ELR (cell line): ENCODE measurements at regions not wholly inside any gene's neighbourhood (a gene's known extent, or its start where the extent isn't known, plus 50 kb on each side); places are given as distances from the start of the nearest gene placed in this dataset.
"Not testable (repeated sequence)": the region's sequence is repeated elsewhere in the genome, so short reads cannot be mapped to it uniquely, and the experiment has no call there.

ENCODE experiments used
- DNase-seq: peaks from one replicate; pipeline ENCODE4 v3.0.0-alpha.2; 2015; ENCODE audit warnings: low read depth

DNA sequence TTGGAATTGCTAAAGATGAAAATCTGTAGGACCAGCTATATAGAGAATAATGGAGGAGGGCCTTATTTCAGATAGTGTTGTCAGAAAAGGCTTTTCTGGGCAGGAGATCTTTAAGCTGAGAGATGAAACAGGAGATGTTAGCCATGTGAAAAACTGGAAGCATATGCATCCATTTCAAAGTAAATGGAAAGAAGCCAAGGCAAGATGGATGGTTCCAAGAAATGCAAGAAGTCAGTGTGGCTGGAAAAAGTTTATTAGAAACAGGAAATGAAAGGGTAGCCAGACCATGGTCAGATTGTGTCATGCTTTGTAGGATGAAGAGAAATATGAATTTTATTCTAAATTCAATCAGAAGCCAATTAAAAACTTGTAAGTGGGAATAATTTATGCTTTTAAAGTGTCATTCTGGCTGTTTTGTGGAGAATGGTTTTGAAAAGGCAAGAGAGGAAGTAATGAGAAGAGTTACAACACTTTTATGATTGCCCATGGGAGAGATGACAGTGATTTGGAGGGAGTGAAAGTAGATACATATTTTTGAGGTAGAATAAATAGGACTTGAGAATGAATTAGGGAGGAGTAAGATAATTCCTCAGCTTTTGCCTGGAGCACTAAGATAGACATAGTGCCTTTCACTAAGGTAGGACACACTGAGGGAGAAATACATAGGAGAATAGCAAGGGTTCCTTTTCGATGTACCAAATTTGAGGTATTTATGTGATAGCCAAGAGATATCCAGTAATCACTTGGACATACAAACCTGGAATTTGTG lies 620.1 kb downstream of the HTR1B start:
- no peak for DNase-seq

DNA sequence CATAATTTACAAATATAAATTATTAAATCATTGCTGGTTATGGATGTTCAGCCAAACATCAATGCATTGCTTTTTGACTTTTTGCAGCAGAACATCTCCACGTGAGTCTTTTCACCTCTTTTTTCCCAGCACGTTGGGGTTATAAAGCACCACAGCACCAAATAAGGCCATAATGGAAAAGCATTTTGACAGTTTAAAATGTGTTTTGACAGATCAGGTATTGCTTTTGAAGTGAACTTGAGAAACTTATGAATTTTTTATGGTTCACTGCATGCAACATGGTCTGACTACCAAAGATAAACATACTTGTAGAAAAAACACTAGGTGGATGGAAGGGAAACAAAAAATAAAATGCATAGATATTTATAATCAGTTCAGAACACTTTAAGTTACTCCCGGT lies 622.4 kb downstream of the HTR1B start:
- DNase-seq = no peak

DNA sequence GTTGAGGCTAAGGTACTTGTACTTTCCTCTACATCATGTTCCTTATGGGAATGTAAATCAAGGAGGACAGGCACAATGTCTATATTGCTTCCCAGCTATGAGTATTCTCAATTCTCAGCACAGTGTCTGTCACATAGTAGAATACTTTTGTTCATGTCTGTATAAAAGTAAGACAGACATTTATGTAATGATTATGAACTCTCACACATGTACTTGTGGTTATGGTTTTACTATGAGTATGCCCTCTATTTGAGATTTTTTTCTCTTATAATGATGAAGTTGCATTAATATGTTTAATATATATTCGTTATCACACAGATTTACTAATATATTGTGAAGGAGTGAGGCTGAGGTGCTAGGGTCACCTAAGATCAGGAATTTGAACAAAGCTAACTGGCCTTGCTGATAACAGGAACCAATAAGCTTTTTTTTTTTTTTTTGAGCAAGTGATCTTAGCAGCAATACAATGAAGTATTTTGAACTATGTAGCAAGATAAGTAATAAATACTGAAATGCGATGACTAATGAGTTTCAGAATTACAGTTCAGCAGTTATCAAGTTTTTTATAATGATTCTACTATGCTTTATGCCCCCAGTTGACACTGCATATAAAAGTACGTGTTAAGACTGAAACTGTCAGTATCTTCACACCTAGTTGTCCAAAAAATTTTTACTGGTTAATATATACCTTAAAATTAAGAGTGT lies 623.1 kb downstream of the HTR1B start:
- no peak for DNase-seq

DNA sequence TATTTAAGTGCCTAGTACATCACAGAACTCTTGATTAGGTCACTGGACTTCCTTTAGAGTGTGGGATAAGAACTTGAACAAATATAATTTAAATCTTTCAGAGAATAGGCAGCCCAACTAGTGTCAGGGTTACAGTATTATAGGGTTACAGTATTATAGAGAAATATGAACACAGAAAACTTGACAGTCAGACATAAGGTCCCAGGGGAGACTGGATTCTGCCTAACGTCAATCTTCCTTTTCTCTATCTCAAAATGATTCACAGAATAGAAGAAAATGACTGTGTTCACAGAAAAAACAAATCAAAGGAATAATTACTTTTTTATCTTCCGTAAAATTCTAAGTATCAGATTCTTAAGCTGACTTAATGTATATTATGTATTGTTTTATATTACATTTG lies 623.8 kb downstream of the HTR1B start:
- DNase-seq = no peak

DNA sequence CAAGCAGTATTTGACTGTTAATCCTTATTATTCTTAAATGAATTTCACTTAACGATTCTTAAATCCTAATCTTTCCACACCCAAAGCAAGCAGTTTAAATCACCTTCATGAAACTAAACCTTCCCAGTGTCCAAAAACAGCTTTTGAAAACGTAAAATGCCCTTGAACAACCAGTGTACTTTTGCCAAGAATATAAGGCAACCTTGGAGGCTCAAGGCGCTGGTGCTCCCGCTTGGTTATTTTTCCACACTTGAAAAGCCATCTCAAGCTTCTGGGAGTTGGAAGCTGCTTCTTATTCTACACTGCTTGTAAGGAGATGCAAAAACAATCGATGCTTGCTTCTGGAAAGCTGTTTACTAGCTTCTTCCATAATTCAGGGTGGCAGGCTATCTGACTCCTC lies 625.7 kb downstream of the HTR1B start:
- no peak for DNase-seq

DNA sequence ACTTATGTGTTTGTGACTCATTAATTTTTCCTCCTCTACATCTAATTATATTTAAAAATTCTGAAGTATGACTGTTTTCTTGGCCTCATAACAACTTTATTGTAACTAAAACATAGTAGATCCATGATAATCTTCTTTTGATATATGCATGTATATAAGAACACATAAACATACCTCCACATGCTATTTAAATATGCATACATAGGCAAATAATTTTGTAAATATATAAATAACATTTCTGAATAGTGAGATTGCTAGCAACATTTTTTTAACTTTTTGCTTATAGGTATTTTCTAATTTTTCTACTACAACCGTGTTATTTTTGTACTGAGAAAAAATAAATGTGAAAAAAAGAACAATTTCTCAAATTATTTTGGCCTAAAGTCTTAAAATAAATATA lies 627.6 kb downstream of the HTR1B start:
- no peak for DNase-seq

DNA sequence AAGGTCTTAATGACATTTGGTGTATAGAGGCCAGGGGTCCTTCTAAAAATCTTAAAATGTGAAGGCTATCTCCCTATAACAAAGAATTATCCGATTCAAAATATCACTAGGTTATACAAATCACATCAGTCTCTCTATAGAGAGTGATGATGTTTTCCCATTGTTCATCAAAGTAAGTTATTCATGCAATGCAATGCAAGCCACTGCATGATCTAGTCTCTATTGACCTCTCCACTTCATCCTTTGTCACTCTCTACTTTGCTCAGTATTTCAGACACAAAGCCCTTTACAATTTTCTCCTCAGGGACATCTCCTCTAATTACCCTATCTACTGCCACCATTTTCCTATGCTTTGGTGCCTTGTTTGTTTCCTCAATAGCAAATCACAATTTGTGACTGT lies 628.0 kb downstream of the HTR1B start:
- no peak for DNase-seq

DNA sequence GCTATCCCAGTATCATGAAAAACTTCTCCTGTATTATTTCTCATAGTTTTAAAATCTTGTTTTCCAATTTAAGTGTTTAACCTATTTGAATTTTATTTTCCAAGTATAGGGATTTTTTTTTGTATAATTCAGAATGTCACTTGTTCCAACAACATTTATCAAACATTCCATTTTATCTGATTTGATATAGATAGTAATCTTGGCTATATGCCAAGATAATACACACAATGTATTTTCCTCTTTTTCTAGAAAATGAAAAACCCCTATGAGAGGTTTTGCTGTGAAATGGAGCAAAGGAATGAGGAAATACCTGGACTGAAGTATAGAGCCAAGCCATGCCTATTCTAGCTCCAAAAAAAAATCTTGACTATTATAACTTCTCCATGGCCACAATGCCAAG lies 628.9 kb downstream of the HTR1B start:
- DNase-seq = no peak

DNA sequence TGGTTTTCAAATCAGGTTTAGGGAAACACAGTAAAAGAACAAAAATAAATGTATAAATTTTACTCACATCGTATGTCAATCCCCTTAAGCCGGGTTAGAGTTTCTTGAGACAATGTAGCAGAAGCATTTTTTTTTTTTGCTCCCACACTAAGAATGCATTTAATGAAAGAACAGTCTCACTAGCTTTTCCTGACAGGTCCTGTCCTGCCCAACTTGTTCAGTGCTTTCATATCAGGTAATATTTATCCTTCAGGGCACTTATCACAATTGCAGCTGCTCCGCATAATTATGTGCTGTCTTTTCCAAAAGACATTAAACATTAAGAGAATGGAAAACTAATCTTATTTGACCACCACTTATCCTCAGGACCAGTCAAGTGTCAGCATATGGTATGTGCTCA lies 632.0 kb downstream of the HTR1B start:
- DNase-seq = no peak

DNA sequence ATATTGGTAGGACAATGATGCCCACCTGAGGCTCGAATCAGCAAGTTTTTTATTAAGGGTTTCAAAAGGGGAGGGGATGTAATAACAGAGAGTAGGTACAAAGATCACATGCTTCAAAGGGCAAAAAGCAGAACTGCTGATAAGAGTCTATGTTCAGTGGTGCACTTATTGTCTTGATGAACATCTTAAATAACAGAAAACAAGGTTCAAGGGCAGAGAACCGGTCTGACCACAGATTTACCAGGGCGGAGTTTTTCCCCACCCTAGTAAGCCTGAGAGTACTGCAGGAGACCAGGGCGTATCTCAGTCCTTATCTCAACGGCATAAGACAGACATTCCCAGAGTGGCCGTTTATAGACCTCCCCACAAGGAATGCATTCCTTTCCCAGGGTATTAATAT lies 639.7 kb downstream of the HTR1B start:
- not testable (repeated sequence) for DNase-seq

DNA sequence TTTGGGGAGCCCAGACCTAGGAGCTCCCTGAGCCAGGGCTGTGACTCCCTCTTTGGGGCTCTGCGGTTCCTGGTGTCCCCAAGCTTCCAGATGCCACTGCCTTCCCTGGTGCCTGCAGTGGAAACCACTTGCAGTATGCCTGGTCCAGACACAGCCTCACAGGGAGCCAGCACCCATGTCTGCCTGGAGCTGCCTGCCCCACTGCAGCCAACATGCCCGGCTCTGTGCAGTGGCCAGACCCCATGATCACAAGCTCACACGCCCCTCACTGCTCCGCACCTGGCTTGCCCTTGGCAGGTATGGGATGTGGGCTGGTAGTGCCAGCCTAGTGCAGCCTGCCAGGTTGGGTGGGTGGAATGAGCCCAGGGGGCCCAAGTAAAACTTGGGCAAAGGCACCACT lies 644.8 kb downstream of the HTR1B start:
- no peak for DNase-seq

DNA sequence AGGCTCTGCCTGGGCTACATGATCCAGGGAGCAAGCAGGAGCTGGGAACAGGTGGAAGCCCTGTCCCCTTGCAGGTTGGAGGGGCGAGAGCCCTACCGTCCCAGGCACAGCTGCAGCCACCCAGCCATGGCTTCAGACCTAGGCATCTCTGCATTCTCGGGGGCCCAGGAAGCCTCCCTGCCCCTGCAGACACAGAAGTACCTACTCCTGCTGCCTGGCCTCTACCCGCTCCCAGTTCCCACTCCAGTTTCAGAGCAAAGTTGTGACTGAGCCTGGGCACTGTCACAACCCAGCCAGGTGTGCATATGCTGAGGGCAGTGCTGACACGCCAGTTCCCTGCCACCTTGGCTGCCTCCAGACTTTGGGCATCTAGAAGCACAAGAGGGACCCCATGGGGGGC lies 645.9 kb downstream of the HTR1B start:
- no peak for DNase-seq

DNA sequence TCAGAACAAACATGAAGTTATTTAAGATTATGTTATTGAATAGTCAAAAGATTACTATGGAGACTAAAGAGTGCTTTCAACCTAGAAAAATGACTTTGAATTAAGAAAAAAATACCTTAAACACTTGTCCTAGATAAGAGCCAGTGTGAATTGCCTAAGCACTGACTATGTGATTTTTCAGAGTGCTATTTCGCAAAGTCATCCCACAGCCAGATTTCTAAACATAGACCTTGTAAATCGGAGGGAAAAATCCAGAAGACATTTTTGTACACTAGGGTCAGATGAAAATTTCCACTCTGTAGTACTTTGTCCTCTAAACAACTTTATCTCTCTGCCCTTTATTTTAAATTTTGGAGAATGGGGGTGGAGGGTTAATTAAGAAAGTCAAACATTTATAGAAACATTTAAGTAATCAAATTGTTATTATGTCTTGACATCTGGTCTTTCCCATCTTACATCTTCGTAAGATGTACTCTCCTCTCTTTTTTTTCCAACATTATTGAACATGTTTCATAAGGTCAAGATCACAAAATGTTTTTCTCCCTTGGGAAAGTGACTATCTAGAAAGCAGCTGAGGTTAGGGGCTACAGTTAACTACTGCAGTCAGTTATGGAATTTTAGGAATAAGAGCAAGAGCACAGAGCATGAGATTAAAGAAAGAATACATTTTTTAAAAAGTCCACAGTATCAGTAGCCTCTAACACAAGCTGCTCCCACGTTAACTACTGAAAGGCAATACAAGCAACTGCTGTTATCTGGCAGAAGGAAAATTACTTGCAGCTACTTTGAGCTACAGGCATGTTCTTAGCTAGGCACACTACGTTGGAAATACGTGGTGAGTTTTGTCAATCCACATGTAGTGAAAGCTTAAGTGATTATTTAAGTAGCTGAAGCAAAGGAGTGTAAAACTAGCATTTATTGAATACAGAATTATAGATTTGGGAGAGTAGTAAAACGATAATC lies 648.5 kb downstream of the HTR1B start:
- no peak for DNase-seq

DNA sequence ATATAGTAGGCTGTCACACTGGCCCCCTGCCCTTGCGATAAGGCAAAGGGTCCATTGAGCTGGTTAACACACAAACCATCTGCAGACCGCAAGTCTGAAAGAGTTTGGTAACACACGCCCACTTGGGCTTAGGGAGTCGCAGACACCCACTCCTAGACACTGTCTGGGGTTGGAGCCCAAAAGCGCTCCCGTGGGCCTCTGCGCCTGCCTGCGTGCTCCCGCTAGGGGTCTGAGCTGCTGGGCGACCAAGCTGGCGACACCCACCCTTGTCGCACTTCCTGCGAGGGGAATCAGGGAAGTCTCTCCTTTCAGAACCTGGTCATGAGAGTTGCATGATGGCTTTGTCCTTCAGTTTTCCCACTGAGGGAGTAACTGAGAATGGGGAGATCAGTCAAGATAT lies 653.0 kb downstream of the HTR1B start:
- no peak for DNase-seq

DNA sequence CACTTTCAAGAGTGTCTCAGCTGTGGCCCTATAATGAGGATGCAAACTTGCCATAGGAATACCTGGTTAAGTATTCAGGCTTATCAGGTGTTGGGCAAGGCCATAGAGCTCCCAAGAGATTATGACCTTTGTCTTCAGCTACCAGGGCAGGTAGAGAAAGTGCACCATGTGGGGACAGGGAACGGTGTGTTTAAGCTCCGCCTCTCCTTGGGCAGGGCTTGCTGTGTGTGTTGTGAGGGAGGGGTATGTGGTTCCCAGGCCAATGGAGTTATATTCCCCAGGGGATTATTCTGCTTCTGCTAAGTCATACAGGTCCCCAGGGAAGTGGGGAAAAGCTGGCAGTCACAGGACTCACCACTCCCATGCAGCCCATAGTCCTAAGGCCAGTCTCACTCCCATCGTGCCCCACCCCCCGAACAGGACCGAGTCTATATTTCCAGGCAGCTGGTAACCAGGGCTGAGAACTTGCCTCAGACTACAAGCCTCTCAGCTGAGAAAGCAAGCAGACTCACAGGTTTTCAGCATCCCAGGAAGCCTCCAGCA lies 660.2 kb downstream of the HTR1B start:
- no peak for DNase-seq

DNA sequence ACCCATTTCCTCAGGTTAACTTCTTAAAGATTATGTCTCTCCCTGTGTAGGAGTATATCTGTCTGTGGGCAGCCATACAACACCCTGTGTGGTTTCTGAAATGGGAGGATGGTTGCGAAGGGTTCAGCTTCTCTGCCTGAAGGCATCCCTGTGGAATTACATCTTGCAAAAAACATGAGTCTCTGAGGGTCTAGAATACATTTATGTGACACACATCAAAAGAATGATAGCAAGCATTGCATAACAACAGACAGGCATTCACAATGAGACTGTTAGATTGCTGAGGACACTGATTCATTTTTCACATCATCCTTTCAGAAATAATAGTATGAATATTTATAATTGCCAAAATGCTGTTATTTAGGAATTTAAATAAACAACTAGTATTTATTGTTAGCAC lies 670.9 kb downstream of the HTR1B start:
- peak; percentile 78 for DNase-seq

DNA sequence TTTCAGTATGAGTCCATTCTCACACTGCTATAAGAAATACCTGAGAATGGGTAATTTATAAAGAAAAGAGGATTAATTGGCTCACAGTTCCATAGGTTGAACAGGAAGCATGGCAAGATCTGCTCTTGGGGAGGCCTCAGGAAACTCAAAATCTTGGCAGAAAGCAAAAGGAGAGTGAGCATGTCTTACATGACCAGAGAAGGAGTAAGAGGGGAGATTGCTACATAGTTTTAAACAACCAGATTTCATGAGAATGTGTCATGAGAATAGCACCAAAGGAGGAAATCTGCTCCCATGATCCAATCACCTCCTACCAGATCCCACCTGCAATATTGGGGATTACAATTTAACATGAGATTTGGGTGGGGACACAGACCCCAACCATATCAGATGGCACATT lies 672.4 kb downstream of the HTR1B start:
- peak; percentile 10 for DNase-seq

DNA sequence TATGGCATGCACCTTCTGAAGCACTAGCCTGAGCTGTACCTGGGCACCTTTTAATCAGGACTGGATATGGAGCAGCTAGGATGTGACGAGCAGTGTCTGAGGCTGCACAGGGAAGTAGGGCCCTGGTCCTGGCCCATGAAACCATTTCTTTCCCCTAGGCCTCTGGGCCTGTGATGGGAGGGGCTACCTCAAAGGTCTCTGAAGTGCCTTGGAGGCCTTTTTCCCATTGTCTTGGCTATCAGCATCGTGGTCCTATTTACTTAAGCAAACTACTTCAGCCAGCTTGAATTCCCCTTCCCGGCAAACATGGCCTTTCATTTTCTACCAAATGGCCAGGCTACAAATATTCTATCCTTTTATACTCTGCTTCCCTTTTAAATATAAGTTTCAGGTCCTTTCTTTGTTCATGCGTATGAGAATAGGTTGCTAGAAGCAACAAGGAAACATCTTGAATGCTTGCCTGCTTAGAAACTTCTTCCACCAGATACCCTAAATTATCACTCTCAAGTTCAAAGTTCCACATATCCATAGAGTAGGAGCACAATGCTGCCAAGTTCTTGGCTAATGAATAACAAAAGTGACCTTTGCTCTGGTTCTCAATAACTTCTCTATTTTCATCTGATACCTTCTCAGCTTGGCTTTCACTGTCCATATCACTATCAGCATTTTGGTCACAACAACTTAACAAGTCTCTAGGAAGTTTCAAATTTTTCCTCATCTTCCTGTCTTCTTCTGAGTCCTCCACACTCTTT lies 673.1 kb downstream of the HTR1B start:
- no peak for DNase-seq

DNA sequence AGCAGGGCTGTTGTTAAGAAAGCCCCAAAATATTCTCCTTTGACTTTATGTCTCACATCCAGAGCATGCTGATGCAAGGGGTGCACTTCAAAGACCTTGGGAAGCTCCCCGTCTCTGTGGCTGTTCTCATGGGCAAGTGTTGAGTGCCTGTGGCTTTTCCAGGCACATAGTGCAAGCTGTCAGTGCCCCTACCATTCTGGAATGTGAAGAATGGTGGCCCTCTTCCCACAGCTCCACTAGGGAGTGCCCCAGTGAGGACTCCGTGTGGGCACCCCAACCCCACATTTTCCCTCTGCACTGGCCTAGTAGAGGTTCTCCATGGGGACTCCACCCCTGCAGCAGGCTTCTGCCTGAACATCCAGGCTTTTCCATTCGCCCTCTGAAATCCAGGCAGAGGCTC lies 673.7 kb downstream of the HTR1B start:
- DNase-seq = no peak

DNA sequence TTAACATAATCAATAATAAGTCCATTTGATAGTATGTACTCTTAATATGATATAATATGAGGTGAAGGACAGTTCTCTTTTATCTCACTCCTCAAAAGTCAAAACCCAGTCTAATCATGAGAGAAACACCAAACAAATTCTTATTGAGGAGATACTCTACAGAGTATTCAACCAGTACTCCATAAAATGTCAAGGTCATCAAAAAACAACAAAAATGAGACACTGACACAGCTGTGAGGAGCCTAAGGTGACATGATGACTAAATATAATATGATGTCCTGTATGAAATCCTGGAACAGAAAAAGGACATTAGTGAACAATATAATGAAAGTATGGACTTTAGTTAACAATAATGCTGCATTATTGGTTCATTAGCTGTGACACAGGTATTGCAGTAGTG lies 675.1 kb downstream of the HTR1B start:
- no peak for DNase-seq

DNA sequence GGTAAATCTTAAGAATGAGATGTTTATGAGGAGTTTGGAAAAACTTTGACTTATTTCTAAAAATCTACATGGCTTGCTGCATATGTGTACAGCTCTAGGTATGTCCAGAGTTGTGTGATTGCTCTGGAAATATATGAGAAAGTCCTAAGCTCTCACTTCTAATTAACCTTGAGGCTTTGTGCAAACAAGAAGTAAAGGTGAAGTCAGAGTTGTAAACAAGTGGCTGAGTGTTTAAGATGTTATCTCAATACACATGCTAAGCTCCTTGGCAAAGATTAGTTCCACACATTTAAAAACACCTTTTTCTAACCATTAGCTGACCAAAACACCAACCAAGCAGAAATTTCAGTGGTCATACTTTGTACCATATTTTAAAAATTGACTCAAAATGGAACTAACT lies 684.2 kb downstream of the HTR1B start:
- DNase-seq = no peak

DNA sequence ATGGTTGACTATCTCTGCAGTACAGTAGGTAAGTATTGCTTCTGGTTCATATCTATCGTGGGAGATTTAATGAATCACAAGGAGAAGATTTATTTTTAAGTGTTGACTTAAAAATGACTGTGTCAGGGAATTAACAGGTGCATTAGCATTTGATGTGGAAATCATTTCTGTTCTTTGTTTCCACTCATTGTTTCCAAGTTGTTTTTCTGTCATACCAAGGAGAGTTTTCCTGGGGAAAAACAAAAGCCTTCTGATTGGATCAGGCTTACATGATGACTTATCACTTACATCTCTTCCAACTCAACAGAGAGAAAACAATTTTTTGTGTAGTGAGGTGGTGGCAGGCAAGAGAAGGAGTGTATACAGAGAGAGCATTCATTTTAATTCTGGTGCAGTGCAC lies 686.4 kb downstream of the HTR1B start:
- no peak for DNase-seq
